ENCODE measurements at regions not wholly inside any gene's neighbourhood (a gene's known extent, or its start where the extent isn't known, plus 50 kb on each side); places are given as distances from the start of the nearest gene placed in this dataset.
"Not testable (repeated sequence)": the region's sequence is repeated elsewhere in the genome, so short reads cannot be mapped to it uniquely, and the experiment has no call there.

DNA sequence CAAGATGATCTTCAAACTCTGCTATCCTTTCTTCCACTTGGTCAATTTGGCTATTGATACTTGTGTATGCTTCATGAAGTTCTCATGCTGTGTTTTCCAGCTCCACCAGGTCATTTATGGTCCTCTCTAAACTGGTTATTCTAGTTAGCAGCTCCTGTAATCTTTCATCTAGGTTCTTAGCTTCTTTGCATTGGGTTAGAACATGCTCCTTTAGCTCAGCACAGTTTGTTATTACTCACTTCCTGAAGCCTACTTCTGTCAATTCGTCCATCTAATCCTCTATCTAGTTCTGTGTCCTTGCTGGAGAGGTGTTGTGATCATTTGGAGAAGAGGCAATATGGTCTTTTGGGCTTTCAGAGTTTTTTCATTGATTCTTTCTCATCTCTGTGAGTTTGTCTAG is 430.2 kb upstream of the ACVR2A start:
- TF ChIP-seq POLR2A (IDR thresholded peaks at IDR 0.05; ENCODE audit: borderline replicate concordance, extremely low read depth, insufficient read depth, insufficient read length); SP1 (IDR thresholded peaks at IDR 0.05; ENCODE audit: low read depth); EZH2 (IDR thresholded peaks at IDR 0.05); EGR1 (IDR thresholded peaks at IDR 0.05; ENCODE audit: low read depth); TCF7L2 (IDR thresholded peaks at IDR 0.05; ENCODE audit: borderline replicate concordance, extremely low read depth, insufficient read depth, insufficient read length): not testable (repeated sequence)
- TF ChIP-seq, protein P1, sequence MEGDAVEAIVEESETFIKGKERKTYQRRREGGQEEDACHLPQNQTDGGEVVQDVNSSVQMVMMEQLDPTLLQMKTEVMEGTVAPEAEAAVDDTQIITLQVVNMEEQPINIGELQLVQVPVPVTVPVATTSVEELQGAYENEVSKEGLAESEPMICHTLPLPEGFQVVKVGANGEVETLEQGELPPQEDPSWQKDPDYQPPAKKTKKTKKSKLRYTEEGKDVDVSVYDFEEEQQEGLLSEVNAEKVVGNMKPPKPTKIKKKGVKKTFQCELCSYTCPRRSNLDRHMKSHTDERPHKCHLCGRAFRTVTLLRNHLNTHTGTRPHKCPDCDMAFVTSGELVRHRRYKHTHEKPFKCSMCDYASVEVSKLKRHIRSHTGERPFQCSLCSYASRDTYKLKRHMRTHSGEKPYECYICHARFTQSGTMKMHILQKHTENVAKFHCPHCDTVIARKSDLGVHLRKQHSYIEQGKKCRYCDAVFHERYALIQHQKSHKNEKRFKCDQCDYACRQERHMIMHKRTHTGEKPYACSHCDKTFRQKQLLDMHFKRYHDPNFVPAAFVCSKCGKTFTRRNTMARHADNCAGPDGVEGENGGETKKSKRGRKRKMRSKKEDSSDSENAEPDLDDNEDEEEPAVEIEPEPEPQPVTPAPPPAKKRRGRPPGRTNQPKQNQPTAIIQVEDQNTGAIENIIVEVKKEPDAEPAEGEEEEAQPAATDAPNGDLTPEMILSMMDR (IDR thresholded peaks at IDR 0.05 in 2 of 3, conservative IDR thresholded peaks at IDR 0.05 in 1 of 3; ENCODE audit: borderline replicate concordance in 1 of 3, insufficient read depth in 1 of 3, low read depth in 2 of 3, low read length in 2 of 3): not testable (repeated sequence)
